ENCODE measurements at regions not wholly inside any gene's neighbourhood (a gene's known extent, or its start where the extent isn't known, plus 50 kb on each side); places are given as distances from the start of the nearest gene placed in this dataset.

DNA sequence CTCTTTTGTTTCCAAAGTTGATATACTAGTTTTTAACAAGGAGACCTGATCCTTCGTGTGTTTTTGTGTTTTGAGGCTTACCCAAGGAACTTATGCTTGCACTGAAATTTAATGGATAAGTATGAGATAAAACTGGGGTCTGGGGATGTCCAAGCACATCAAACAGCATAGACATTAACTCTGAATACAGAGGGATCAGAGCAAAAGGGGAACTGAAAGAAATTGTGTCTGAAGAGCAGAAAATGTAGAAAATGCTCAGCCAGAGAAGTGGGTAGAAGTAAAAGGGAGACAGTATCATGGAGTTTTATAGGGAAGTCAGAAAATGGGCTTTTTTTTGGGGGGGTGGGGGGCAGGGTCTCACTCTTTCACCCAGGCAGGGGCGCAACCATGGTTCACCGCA, 695.4 kb downstream of the ARAP2 start:
- WGBS, 2 donors, result 83% methylated on average over 3 of the region's 3 CpGs
- no peaks in the 10 kb centered on the region for H3K36me3 ChIP-seq (ENCODE audit: control insufficient read depth in 2 of 2, insufficient read depth in 2 of 2, low read length in 1 of 2)
- H3K9me3 ChIP-seq (ENCODE audit: control insufficient read depth in 2 of 2, insufficient read depth in 1 of 2, low read depth in 1 of 2, low read length in 1 of 2), result no peaks in the 10 kb centered on the region
- H3K4me3 ChIP-seq (ENCODE audit: low read depth in 1 of 2, low read length in 2 of 2), result no peak overlapping the region
- no peak overlapping the region for H3K27ac ChIP-seq (ENCODE audit: low read depth in 2 of 2, low read length in 1 of 2)
- H3K4me1 ChIP-seq (ENCODE audit: control insufficient read depth in 2 of 2, insufficient read depth in 2 of 2, low read length in 1 of 2), result no peaks in the 10 kb centered on the region
- H3K27me3 ChIP-seq (ENCODE audit: control insufficient read depth in 1 of 2, insufficient read depth in 2 of 2, low read length in 2 of 2), result no peaks in the 10 kb centered on the region

DNA sequence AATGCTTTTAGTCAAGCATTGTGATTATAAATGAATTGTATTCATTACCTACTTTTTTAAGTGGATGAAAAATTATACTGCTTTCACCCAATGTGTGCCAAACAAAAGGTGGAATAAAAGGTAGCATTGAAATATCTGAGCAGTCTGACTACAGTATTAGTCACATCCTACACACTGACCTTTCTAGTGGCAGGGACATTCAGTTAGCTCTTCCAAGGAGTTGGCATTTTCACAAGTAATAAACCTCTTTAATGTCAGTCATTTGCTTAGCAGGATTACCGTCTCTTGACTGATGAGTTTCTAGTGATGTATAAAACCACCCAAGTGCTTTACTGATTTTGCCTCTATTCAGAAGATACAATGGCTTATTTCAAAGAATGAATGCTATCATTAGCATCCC, 687.9 kb downstream of the ARAP2 start:
- 61 to 79% methylated on average over 1 of the region's 1 CpG for WGBS, 2 donors
- peaks cover 0 to 3% of the 10 kb centered on the region in 2 donors for H3K9me3 ChIP-seq (ENCODE audit: control insufficient read depth in 2 of 2, insufficient read depth in 1 of 2, low read depth in 1 of 2, low read length in 1 of 2)
- no peaks in the 10 kb centered on the region for H3K36me3 ChIP-seq (ENCODE audit: control insufficient read depth in 2 of 2, insufficient read depth in 2 of 2, low read length in 1 of 2)
- no peaks in the 10 kb centered on the region for H3K4me1 ChIP-seq (ENCODE audit: control insufficient read depth in 2 of 2, insufficient read depth in 2 of 2, low read length in 1 of 2)
- H3K27me3 ChIP-seq (ENCODE audit: control insufficient read depth in 1 of 2, insufficient read depth in 2 of 2, low read length in 2 of 2), result no peaks in the 10 kb centered on the region
- H3K4me3 ChIP-seq (ENCODE audit: low read depth in 1 of 2, low read length in 2 of 2), result no peak overlapping the region
- no peak overlapping the region for H3K27ac ChIP-seq (ENCODE audit: low read depth in 2 of 2, low read length in 1 of 2)

DNA sequence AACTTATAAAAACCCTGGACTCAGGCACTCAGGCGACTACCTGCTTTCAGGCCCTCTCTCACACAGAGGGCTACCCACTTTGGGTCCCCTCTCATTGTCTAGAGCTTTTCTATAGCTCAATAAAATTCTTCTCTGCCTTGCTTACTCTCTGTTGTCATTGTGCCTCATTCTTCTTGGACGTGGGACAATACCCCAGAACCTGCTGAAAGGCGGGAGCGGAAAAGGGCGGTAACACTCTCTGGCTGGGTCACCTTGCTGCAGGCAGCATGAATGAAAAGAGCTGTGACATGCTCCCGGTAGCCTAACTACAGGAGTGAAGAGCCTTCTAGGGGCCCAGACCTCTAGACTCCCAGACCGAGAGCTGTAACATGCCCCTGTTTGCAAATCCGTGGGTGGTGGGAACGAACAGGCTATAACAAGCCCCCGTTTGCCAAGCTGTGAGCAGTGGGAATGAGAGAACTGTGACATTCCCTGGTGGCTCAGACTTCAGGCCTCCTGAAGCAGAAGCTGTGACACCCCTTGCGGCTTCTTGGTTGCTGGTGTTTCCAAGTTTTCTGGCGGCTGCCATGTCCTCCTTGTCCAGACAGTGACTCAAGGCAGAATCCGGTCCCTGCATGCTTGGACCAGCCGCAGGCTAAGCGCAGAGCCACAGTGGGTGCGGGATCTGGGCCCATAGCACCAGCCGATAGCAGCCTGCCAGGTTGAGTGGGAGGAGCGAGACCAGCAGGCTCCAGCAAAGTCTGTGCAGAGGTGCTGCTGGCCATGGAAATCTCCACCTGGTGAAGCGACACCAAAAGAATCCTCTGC, 684.6 kb downstream of the ARAP2 start:
- H3K4me1 ChIP-seq (ENCODE audit: control insufficient read depth in 2 of 2, insufficient read depth in 2 of 2, low read length in 1 of 2), result no peaks in the 10 kb centered on the region
- no peak overlapping the region for H3K27ac ChIP-seq (ENCODE audit: low read depth in 2 of 2, low read length in 1 of 2)
- H3K9me3 ChIP-seq (ENCODE audit: control insufficient read depth in 2 of 2, insufficient read depth in 1 of 2, low read depth in 1 of 2, low read length in 1 of 2), result peaks cover 0 to 3% of the 10 kb centered on the region in 2 donors
- no peaks in the 10 kb centered on the region for H3K27me3 ChIP-seq (ENCODE audit: control insufficient read depth in 1 of 2, insufficient read depth in 2 of 2, low read length in 2 of 2)
- no peaks in the 10 kb centered on the region for H3K36me3 ChIP-seq (ENCODE audit: control insufficient read depth in 2 of 2, insufficient read depth in 2 of 2, low read length in 1 of 2)
- 93% methylated on average over 19 of the region's 19 CpGs for WGBS, 2 donors
- no peak overlapping the region for H3K4me3 ChIP-seq (ENCODE audit: low read depth in 1 of 2, low read length in 2 of 2)

DNA sequence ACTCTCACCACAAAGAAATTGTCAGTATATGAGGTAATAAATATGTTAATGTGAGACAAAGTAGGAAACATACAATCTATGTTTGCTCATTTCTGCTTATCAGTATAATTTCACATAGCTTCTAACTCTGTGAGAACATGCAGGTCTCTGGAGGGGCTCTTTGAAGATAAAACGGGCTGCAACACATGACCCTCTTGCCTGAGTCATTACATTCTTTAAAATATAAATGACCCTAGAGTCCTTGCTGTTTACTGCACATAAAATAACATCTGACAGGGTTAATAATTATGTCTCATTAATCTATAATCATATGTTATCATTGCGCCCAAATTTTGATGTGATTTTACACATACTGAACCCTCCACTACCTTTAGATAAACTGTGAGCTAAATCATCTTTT, 681.5 kb downstream of the ARAP2 start:
- no peaks in the 10 kb centered on the region for H3K27me3 ChIP-seq (ENCODE audit: control insufficient read depth in 1 of 2, insufficient read depth in 2 of 2, low read length in 2 of 2)
- 29 to 35% methylated on average over 2 of the region's 2 CpGs for WGBS, 2 donors
- no peaks in the 10 kb centered on the region for H3K36me3 ChIP-seq (ENCODE audit: control insufficient read depth in 2 of 2, insufficient read depth in 2 of 2, low read length in 1 of 2)
- no peak overlapping the region for H3K4me3 ChIP-seq (ENCODE audit: low read depth in 1 of 2, low read length in 2 of 2)
- peaks cover 0 to 3% of the 10 kb centered on the region in 2 donors for H3K9me3 ChIP-seq (ENCODE audit: control insufficient read depth in 2 of 2, insufficient read depth in 1 of 2, low read depth in 1 of 2, low read length in 1 of 2)
- H3K4me1 ChIP-seq (ENCODE audit: control insufficient read depth in 2 of 2, insufficient read depth in 2 of 2, low read length in 1 of 2), result no peaks in the 10 kb centered on the region
- no peak overlapping the region for H3K27ac ChIP-seq (ENCODE audit: low read depth in 2 of 2, low read length in 1 of 2)

DNA sequence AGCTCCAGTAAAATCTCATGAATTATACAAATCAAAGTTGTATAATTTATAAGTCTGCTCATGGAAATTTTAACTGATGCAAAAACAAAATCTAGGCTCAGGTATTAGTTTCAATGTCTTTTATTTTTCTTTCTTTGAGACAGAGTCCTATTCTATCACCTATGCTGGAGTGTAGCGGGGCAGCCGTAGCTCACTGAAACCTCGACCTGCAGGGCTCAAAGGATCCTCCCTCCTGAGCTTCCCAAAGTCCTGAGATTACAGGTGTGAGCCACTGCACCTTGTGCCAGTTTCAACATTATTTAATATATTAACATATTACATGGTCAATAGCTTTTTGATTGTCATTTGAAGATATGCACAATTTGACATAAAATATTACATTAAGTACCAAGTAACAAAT, 678.7 kb downstream of the ARAP2 start:
- Histone ChIP-seq H3K36me3 (ENCODE audit: control insufficient read depth in 2 of 2, insufficient read depth in 2 of 2, low read length in 1 of 2) (no peaks in the 10 kb centered on the region), H3K4me1 (ENCODE audit: control insufficient read depth in 2 of 2, insufficient read depth in 2 of 2, low read length in 1 of 2) (no peaks in the 10 kb centered on the region), H3K27me3 (ENCODE audit: control insufficient read depth in 1 of 2, insufficient read depth in 2 of 2, low read length in 2 of 2) (no peaks in the 10 kb centered on the region), H3K9me3 (ENCODE audit: control insufficient read depth in 2 of 2, insufficient read depth in 1 of 2, low read depth in 1 of 2, low read length in 1 of 2) (no peaks in the 10 kb centered on the region), H3K4me3 (ENCODE audit: low read depth in 1 of 2, low read length in 2 of 2) (no peak overlapping the region), H3K27ac (ENCODE audit: low read depth in 2 of 2, low read length in 1 of 2) (no peak overlapping the region)
- WGBS, 2 donors, result 76 to 81% methylated on average over 3 of the region's 3 CpGs

DNA sequence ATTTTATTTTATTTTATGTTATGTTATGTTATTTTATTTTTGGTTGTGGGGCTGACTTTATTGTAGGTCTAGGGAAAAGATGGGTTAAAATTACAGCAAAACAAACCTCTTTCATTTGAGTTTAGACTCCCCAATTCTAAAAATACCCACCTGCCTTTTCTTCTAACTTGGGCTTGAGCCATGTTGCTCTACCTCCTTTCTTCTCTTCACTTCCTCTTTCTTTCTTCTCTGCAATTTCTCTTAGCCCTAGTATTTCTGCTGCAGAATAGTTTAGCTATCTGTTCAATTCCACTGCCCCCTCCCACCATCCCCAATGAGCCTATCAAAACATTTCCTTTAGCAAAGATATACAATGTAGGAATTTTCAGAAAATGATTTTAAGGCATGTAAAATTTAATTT, 653.3 kb downstream of the ARAP2 start:
- Histone ChIP-seq H3K27ac (ENCODE audit: low read depth in 2 of 2, low read length in 1 of 2) (no peak overlapping the region), H3K4me3 (ENCODE audit: low read depth in 1 of 2, low read length in 2 of 2) (no peak overlapping the region), H3K36me3 (ENCODE audit: control insufficient read depth in 2 of 2, insufficient read depth in 2 of 2, low read length in 1 of 2) (no peaks in the 10 kb centered on the region), H3K9me3 (ENCODE audit: control insufficient read depth in 2 of 2, insufficient read depth in 1 of 2, low read depth in 1 of 2, low read length in 1 of 2) (no peaks in the 10 kb centered on the region), H3K27me3 (ENCODE audit: control insufficient read depth in 1 of 2, insufficient read depth in 2 of 2, low read length in 2 of 2) (no peaks in the 10 kb centered on the region), H3K4me1 (ENCODE audit: control insufficient read depth in 2 of 2, insufficient read depth in 2 of 2, low read length in 1 of 2) (no peaks in the 10 kb centered on the region)

DNA sequence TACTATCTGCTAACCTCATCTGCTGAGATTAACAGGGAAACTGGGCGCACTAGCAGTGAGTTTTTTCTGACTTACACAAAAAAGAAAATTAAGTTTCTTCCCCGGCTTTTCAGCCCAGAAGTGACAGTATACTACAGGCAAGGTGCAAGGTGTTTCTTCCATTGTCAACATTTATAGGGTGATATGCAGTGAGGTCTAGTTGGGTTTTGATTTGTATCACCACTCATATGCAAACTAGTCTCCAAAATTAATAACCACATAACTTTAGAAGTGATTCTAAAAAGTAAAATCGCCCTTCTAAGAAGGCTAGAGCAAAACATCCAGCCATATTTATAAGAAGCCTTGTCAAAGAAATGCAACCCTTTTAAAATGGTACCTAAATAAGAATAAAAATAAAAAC, 640.1 kb downstream of the ARAP2 start:
- no peak overlapping the region for H3K27ac ChIP-seq (ENCODE audit: low read depth in 2 of 2, low read length in 1 of 2)
- no peak overlapping the region for H3K4me3 ChIP-seq (ENCODE audit: low read depth in 1 of 2, low read length in 2 of 2)
- WGBS, 2 donors, result 81 to 83% methylated on average over 3 of the region's 3 CpGs
- no peaks in the 10 kb centered on the region for H3K27me3 ChIP-seq (ENCODE audit: control insufficient read depth in 1 of 2, insufficient read depth in 2 of 2, low read length in 2 of 2)
- no peaks in the 10 kb centered on the region for H3K4me1 ChIP-seq (ENCODE audit: control insufficient read depth in 2 of 2, insufficient read depth in 2 of 2, low read length in 1 of 2)
- no peaks in the 10 kb centered on the region for H3K9me3 ChIP-seq (ENCODE audit: control insufficient read depth in 2 of 2, insufficient read depth in 1 of 2, low read depth in 1 of 2, low read length in 1 of 2)
- H3K36me3 ChIP-seq (ENCODE audit: control insufficient read depth in 2 of 2, insufficient read depth in 2 of 2, low read length in 1 of 2), result no peaks in the 10 kb centered on the region

DNA sequence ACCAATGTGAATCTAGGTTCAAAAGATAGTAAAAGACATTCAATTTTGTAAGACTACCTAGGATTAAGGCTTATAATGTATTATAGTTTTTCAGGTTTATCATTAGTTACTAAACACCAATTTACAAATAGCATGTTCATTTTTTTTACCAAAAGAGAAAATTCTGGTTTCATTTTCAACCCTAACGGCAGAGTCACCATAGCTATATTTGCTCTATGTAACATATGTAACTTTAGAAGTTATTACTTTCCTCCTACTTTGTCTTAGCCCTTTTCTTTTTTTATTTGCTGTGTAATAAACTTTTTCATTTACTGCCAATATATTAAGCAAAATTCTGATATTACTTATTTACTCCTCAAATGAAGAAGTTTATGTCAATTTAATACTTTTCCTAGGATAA, 639.6 kb downstream of the ARAP2 start:
- Histone ChIP-seq H3K9me3 (ENCODE audit: control insufficient read depth in 2 of 2, insufficient read depth in 1 of 2, low read depth in 1 of 2, low read length in 1 of 2) (no peaks in the 10 kb centered on the region), H3K36me3 (ENCODE audit: control insufficient read depth in 2 of 2, insufficient read depth in 2 of 2, low read length in 1 of 2) (no peaks in the 10 kb centered on the region), H3K4me1 (ENCODE audit: control insufficient read depth in 2 of 2, insufficient read depth in 2 of 2, low read length in 1 of 2) (no peaks in the 10 kb centered on the region), H3K27me3 (ENCODE audit: control insufficient read depth in 1 of 2, insufficient read depth in 2 of 2, low read length in 2 of 2) (no peaks in the 10 kb centered on the region), H3K4me3 (ENCODE audit: low read depth in 1 of 2, low read length in 2 of 2) (no peak overlapping the region), H3K27ac (ENCODE audit: low read depth in 2 of 2, low read length in 1 of 2) (no peak overlapping the region)
- WGBS, 2 donors, result 74 to 79% methylated on average over 1 of the region's 1 CpG

DNA sequence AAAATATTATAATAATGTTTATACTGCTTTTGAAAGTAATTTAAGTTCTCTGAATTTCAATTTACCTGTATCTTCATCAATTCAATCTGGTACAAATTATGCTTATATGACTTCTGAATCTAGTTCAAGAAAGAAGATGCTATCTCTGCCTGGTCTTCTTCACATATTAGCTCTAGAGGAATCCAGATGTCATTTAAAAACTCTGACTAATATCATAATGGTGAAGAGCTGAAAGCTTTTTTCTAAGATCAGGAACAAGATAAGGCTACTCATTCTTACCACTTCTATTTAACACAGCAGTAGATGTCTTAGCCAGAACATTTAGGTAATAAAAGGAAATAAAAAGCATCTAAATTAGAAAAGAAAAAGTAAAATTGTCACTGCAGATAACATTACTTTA, 636.1 kb downstream of the ARAP2 start:
- no peak overlapping the region for H3K4me3 ChIP-seq (ENCODE audit: low read depth in 1 of 2, low read length in 2 of 2)
- no peaks in the 10 kb centered on the region for H3K4me1 ChIP-seq (ENCODE audit: control insufficient read depth in 2 of 2, insufficient read depth in 2 of 2, low read length in 1 of 2)
- no peaks in the 10 kb centered on the region for H3K27me3 ChIP-seq (ENCODE audit: control insufficient read depth in 1 of 2, insufficient read depth in 2 of 2, low read length in 2 of 2)
- no peaks in the 10 kb centered on the region for H3K36me3 ChIP-seq (ENCODE audit: control insufficient read depth in 2 of 2, insufficient read depth in 2 of 2, low read length in 1 of 2)
- H3K9me3 ChIP-seq (ENCODE audit: control insufficient read depth in 2 of 2, insufficient read depth in 1 of 2, low read depth in 1 of 2, low read length in 1 of 2), result no peaks in the 10 kb centered on the region
- no peak overlapping the region for H3K27ac ChIP-seq (ENCODE audit: low read depth in 2 of 2, low read length in 1 of 2)

DNA sequence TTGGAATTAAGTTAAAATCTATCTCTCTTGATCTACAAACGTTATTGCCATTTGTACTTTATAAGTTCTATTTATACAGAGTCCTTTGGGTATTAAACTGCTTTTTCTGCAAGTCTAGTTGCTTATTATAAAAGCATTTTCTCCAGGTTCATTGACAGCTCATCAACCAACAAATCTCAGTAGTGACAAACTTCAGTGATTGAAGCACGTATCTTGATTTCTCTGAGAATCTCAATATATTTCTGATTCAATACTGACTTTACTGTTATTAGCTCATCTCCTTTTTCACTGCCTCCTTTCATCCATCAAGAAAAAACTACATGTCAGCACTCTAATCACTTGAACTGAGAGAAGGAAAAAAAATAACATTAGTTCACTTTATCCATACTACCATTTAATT, 630.2 kb downstream of the ARAP2 start:
- 53 to 57% methylated on average over 2 of the region's 2 CpGs for WGBS, 2 donors
- Histone ChIP-seq H3K9me3 (ENCODE audit: control insufficient read depth in 2 of 2, insufficient read depth in 1 of 2, low read depth in 1 of 2, low read length in 1 of 2) (no peaks in the 10 kb centered on the region), H3K27me3 (ENCODE audit: control insufficient read depth in 1 of 2, insufficient read depth in 2 of 2, low read length in 2 of 2) (no peaks in the 10 kb centered on the region)

More for the DNA sequence above, 630.2 kb downstream of the ARAP2 start:
- no peak overlapping the region for H3K27ac ChIP-seq (ENCODE audit: low read depth in 2 of 2, low read length in 1 of 2)
- no peak overlapping the region for H3K4me3 ChIP-seq (ENCODE audit: low read depth in 1 of 2, low read length in 2 of 2)
- H3K4me1 ChIP-seq (ENCODE audit: control insufficient read depth in 2 of 2, insufficient read depth in 2 of 2, low read length in 1 of 2), result no peaks in the 10 kb centered on the region
- no peaks in the 10 kb centered on the region for H3K36me3 ChIP-seq (ENCODE audit: control insufficient read depth in 2 of 2, insufficient read depth in 2 of 2, low read length in 1 of 2)

All from esophagus (tissue), 2 donors.